GM23338 (cell line): ENCODE measurements at regions not wholly inside any gene's neighbourhood (a gene's known extent, or its start where the extent isn't known, plus 50 kb on each side); places are given as distances from the start of the nearest gene placed in this dataset.

Experiments
- CREB1 ChIP-seq: fragments of 250-450 bp; sonication (Bioruptor Pico); IDR thresholded peaks from 2 replicates; pipeline ENCODE4 v1.5.0; 2020; ENCODE audit warnings: low read depth, mild to moderate bottlenecking, moderate library complexity
- EZH2 ChIP-seq: fragments of 200-600 bp; sonication (generic); IDR thresholded peaks from one replicate; pipeline ENCODE4 v1.8.0; 2017; ENCODE audit warnings: antibody characterized with exemption, mild to moderate bottlenecking, low read depth; ENCODE audit not compliant: unreplicated experiment
- EZH2phosphoT487 ChIP-seq: fragments of 200-600 bp; sonication (generic); IDR thresholded peaks from one replicate; pipeline ENCODE4 v1.8.1; 2018; ENCODE audit warnings: antibody characterized with exemption; ENCODE audit not compliant: unreplicated experiment
- POLR2AphosphoS5 ChIP-seq: IDR thresholded peaks from 2 replicates; pipeline ENCODE4 v1.6.1; 2016; ENCODE audit warnings: antibody characterized with exemption, low read depth
- TF ChIP-seq, protein P1 (sequence below), 2 experiments: fragments of 200-600 bp in 1 of 2; sonication (generic) in 1 of 2; conservative IDR thresholded peaks; 2 replicates each; pipeline versions ENCODE4 v1.5.1 to v1.6.1; 2016 to 2017; ENCODE audit warnings: antibody characterized with exemption in 2 of 2, low read depth in 2 of 2, mild to moderate bottlenecking in 2 of 2, moderate library complexity in 1 of 2
- TF ChIP-seq, protein P2 (sequence below): IDR thresholded peaks from one replicate; pipeline ENCODE4 v1.6.1; 2018; ENCODE audit warnings: antibody characterized with exemption; ENCODE audit not compliant: unreplicated experiment
- TF ChIP-seq, protein P3 (sequence below): fragments of 250-450 bp; sonication (Bioruptor Pico); IDR thresholded peaks from 2 replicates; pipeline ENCODE4 v1.5.0; 2020; ENCODE audit warnings: mild to moderate bottlenecking, moderate library complexity

DNA sequence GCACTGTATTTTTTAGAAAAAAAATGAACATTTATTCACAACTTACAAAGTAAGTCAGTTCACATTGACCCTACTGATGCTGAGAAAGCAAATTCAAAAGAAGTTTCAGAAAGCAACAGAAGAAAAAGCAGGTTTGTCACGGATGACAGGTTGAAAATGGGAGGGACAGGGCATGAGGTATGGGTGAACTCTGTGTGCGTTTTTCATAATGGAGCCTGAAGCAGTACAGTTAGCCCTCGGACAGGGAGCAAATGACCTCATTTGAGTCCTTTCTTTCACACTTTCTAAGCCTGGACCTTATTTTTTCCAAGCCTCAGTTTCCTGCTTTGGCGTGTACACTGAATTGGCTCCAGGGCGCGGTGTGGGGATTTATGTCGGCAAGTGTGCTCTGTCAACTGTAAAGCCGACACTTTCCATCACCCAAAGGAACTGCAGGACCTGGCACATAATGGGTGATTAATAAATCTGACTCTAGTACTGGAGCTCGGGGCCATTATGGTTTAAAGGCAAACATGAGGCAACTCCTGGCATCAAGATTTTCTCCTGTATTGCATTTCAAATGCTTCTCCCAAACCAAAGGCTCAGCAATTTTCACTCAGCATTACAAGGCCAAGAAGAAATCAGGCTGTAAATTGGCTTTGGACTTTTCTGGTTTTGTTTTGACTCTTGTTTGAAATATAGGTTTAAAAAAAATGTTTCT lies 345.5 kb upstream of the DUSP10 start:
- TF ChIP-seq, protein P1, sequence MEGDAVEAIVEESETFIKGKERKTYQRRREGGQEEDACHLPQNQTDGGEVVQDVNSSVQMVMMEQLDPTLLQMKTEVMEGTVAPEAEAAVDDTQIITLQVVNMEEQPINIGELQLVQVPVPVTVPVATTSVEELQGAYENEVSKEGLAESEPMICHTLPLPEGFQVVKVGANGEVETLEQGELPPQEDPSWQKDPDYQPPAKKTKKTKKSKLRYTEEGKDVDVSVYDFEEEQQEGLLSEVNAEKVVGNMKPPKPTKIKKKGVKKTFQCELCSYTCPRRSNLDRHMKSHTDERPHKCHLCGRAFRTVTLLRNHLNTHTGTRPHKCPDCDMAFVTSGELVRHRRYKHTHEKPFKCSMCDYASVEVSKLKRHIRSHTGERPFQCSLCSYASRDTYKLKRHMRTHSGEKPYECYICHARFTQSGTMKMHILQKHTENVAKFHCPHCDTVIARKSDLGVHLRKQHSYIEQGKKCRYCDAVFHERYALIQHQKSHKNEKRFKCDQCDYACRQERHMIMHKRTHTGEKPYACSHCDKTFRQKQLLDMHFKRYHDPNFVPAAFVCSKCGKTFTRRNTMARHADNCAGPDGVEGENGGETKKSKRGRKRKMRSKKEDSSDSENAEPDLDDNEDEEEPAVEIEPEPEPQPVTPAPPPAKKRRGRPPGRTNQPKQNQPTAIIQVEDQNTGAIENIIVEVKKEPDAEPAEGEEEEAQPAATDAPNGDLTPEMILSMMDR (conservative IDR thresholded peaks at IDR 0.05; ENCODE audit: low read depth in 2 of 2) = no peak
- TF ChIP-seq CREB1 (no peak), EZH2 (no peak), POLR2AphosphoS5 (no peak), EZH2phosphoT487 (no peak)
- TF ChIP-seq, protein P2, sequence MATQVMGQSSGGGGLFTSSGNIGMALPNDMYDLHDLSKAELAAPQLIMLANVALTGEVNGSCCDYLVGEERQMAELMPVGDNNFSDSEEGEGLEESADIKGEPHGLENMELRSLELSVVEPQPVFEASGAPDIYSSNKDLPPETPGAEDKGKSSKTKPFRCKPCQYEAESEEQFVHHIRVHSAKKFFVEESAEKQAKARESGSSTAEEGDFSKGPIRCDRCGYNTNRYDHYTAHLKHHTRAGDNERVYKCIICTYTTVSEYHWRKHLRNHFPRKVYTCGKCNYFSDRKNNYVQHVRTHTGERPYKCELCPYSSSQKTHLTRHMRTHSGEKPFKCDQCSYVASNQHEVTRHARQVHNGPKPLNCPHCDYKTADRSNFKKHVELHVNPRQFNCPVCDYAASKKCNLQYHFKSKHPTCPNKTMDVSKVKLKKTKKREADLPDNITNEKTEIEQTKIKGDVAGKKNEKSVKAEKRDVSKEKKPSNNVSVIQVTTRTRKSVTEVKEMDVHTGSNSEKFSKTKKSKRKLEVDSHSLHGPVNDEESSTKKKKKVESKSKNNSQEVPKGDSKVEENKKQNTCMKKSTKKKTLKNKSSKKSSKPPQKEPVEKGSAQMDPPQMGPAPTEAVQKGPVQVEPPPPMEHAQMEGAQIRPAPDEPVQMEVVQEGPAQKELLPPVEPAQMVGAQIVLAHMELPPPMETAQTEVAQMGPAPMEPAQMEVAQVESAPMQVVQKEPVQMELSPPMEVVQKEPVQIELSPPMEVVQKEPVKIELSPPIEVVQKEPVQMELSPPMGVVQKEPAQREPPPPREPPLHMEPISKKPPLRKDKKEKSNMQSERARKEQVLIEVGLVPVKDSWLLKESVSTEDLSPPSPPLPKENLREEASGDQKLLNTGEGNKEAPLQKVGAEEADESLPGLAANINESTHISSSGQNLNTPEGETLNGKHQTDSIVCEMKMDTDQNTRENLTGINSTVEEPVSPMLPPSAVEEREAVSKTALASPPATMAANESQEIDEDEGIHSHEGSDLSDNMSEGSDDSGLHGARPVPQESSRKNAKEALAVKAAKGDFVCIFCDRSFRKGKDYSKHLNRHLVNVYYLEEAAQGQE = no peak
- TF ChIP-seq, protein P3, sequence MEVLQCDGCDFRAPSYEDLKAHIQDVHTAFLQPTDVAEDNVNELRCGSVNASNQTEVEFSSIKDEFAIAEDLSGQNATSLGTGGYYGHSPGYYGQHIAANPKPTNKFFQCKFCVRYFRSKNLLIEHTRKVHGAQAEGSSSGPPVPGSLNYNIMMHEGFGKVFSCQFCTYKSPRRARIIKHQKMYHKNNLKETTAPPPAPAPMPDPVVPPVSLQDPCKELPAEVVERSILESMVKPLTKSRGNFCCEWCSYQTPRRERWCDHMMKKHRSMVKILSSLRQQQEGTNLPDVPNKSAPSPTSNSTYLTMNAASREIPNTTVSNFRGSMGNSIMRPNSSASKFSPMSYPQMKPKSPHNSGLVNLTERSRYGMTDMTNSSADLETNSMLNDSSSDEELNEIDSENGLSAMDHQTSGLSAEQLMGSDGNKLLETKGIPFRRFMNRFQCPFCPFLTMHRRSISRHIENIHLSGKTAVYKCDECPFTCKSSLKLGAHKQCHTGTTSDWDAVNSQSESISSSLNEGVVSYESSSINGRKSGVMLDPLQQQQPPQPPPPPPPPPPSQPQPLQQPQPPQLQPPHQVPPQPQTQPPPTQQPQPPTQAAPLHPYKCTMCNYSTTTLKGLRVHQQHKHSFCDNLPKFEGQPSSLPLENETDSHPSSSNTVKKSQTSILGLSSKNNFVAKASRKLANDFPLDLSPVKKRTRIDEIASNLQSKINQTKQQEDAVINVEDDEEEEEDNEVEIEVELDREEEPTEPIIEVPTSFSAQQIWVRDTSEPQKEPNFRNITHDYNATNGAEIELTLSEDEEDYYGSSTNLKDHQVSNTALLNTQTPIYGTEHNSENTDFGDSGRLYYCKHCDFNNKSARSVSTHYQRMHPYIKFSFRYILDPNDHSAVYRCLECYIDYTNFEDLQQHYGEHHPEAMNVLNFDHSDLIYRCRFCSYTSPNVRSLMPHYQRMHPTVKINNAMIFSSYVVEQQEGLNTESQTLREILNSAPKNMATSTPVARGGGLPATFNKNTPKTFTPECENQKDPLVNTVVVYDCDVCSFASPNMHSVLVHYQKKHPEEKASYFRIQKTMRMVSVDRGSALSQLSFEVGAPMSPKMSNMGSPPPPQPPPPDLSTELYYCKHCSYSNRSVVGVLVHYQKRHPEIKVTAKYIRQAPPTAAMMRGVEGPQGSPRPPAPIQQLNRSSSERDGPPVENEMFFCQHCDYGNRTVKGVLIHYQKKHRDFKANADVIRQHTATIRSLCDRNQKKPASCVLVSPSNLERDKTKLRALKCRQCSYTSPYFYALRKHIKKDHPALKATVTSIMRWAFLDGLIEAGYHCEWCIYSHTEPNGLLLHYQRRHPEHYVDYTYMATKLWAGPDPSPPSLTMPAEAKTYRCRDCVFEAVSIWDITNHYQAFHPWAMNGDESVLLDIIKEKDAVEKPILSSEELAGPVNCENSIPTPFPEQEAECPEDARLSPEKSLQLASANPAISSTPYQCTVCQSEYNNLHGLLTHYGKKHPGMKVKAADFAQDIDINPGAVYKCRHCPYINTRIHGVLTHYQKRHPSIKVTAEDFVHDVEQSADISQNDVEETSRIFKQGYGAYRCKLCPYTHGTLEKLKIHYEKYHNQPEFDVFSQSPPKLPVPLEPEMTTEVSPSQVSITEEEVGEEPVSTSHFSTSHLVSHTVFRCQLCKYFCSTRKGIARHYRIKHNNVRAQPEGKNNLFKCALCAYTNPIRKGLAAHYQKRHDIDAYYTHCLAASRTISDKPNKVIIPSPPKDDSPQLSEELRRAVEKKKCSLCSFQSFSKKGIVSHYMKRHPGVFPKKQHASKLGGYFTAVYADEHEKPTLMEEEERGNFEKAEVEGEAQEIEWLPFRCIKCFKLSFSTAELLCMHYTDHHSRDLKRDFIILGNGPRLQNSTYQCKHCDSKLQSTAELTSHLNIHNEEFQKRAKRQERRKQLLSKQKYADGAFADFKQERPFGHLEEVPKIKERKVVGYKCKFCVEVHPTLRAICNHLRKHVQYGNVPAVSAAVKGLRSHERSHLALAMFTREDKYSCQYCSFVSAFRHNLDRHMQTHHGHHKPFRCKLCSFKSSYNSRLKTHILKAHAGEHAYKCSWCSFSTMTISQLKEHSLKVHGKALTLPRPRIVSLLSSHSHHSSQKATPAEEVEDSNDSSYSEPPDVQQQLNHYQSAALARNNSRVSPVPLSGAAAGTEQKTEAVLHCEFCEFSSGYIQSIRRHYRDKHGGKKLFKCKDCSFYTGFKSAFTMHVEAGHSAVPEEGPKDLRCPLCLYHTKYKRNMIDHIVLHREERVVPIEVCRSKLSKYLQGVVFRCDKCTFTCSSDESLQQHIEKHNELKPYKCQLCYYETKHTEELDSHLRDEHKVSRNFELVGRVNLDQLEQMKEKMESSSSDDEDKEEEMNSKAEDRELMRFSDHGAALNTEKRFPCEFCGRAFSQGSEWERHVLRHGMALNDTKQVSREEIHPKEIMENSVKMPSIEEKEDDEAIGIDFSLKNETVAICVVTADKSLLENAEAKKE (CRISPR knock-in tag) = no peak
